NCI-H526 (cell line): ENCODE measurements at regions not wholly inside any gene's neighbourhood (a gene's known extent, or its start where the extent isn't known, plus 50 kb on each side); places are given as distances from the start of the nearest gene placed in this dataset.

Experiments used
- DNase-seq, 2 experiments: peaks; one replicate each; lab custom pipeline; 2025; lab: John Stamatoyannopoulos, UW

DNA sequence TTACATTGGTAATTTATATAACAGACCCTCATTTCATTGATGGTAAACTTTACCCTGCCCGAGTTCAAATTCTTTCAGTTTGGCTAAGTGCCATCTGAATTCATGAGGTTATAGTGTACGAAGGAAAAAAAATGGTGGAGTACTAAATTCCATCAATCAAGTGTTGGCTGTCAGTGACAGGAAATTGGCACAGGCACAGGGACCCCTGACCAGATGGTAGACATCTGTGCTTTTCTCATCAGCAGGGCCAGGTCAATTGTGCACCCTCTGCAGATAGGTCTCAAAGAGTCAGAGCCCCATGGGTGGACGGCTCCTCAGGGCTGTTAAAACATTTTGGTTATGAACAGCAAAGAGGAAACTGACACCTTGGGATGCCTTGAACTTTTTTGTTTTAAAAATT is 439.2 kb downstream of the SETBP1 start:
- no peak for DNase-seq

DNA sequence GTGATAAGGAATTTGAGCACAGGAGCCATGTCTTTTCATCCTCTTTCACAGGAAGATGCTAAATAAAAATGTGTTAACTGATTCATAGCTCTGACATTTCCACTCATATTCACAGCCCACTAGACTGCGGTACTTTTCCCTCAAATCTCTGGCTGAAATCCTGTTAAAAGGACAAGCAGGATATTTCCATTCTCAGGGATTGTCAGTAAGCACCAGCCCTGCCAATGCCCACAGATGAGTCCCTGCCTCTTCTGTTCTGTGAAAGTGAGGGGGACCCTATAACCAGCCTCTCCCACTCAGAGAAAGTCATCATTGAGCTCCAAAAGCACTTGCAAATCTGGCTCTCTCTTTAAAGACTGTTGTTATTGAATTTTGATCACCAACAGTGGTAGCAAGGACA is 440.5 kb downstream of the SETBP1 start:
- no peak for DNase-seq

DNA sequence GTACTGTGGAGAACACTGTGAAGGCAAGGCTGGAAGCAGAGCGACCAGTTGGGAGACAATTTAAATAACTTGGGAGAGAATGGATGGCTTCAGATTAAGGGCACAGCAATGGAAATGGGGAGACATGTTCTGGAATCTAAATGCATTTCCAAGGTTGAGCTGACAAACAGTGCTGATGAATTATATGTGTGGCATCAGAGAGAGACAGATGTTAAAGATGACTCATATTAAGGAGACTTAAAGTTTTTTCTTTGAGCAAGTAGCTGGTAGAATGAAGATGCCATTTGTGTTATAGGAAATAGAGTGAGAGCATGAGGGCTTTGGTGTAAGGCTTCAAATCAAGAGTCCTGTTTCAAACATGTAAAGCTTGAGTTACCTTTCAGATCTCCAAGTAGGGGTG is 441.8 kb downstream of the SETBP1 start:
- DNase-seq, result no peak

DNA sequence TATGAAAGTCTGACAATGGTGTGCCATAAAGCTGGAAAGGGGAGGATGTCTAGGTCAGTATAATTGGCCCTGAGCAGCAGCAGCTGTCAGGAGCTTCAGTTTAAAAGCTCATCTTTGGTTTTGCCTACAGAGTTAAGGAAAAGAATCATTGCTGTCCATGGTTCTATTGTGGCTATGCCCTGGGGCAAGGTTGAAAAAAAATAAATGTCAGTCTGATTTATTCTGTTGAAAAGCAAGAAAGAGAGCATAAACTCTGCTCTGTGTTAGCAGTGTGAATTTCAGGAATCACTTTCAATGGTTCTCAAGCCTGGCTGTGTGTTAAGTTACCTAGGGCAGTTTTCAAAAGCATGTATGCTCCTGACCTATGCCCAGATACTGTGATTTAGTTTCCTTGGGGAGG is 446.7 kb downstream of the SETBP1 start:
- no peak for DNase-seq

DNA sequence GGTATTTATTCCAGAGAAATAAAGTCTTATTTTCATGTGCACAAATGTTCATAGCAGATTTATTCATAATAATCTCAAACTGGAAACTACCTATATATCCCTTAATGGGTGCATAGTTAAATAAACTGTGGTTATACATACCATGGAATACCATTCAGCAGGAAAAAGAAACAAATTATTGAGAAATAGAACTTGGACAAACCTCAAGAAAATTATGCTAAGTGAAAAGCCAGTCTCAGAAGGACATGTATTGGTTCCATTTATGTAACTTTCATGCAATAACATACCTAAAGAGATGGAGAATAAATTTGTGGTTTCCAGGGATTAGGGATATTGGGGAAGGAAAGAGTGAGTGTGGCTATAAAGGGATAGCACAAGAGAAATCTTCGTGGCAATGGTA is 452.6 kb downstream of the SETBP1 start:
- DNase-seq, result no peak

DNA sequence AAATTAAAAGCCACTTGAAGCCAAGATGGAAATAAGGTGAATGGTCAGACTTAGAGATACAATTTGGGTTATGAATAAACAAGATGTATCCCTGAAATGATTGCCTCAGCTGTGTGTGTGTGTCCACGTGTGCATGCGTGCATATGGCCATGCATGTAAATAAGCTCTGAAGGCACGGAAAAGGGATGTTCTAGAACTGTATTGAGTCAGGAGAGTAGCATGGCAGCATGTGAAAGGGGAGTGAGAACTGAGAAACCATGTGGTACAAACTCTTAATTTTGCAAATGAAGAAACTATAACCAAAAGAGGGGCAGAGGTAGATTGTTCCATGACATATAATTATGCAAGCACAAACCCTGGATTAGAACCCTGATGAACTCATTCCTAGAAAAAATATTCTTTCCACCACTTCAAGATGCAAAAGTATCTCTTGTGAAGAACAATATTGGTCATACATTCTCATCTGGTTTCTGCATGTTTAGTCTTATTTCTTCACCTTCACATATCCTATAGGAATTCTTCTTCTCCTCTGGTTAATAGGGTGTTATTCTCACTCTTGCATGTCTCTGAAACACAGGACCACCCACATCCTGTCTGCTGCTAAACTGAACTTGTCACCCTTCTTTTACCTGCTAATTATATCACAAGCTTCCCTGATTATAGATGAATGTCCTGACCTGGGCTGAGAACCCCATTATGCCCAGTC is 455.8 kb downstream of the SETBP1 start:
- no peak for DNase-seq

DNA sequence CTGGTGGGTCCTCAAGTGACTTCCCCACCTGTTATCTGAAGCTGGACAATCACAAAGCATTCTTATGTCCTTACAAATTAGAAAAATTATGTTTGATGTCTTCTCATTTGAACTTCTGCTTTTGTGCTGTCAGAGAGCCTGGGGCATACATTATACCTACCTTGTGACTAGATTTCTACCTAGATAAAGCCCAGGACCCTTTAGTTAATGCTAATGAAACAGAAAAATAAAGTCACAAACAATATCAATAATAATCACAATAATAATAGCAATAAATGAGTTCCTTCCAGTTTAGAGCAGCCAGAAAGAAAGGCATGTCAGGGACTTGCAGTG is 456.4 kb downstream of the SETBP1 start:
- no peak for DNase-seq

DNA sequence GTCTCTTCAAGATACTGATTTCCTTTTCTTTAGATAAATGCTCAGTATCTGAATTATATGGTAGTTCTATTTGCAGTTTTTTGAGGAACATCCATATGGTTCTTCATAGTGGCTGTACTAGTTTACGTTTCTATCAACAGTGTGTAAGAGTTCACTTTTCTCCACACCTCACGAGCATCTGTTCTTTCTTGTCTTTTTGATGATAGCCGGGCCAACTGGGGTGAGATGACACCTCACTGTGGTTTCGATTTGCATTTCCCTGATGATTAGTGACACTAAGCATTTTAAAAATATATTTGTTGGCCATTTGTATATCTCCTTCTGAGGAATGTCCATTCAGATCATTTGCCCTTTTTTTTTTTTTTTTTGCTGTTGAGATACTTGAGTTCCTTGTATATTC is 458.8 kb downstream of the SETBP1 start:
- DNase-seq, result no peak

DNA sequence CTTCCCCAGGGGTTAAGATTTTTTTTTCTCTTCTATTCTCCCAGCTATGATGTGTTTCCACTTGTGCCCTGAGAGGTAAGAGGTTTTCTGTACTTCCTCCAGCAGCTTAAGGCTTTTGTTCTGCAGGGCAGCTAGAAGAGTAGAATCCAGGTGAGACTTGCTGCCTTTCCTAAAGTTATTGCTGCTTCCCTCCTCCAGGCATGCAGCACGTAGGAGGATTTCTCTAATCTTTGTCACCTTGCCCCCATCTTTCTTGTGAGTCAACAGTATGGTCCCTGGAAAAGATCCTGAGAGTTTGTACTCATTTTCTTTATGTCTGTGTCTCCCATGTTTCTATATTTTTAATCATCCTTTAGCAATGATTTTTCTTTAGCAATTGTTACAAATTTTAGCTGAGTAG is 462.2 kb downstream of the SETBP1 start:
- DNase-seq, result no peak

DNA sequence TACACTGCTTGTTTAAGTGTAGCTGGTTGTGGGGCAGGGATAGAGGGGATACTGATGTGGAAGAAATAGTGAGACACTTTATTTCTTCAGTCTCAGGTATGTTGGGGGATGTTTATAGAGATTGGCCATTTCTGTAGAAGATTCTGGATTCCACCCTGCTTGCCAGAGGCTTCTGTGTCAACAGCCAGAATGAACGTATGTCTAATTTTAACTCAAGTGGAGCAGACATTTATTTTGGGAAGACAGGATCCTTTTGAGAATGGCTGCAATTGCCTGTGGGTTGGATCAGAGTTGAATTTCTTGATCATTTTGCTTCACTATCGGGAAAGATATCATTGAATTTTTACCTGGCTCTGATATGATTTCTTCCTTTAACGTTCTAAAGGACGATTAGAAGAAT is 465.6 kb upstream of the SLC14A2 start:
- no peak for DNase-seq

DNA sequence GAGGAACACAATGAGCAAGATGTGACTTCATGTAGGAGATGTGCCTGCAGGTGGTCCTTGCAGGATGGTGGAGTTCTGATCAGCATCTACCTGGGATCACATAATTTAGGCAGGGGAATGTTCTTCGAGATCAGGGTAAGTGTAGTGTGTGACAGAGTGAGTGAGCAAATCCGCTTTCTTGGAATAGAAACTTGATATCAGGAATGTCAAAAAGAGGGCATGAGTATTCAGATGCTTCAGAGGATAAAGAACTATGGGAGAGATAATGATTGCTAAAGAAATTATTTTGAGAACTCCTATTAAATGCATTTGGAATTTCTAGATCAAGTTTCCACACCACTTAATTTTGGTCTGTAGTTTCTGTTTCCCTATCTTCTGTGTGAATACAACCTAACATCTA is 463.6 kb upstream of the SLC14A2 start:
- DNase-seq, result no peak

DNA sequence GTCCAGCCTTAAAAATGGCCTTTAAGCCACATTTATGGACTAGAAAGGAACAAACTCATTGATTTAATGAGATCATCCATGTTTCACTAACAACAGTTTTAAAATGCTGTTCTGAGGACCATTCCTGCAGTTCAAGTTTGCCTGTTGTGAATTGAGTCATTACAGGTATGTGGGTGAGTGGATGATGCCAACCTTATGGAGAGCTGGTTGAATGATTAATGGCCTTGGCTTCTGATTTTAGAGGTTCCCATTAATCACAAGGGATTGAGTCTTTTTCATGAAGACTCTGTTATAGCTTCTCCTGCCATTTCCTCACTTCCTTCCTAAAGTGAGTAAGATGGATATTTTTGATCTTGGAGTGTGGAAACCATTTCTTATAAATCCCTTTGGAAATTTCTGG is 459.8 kb upstream of the SLC14A2 start:
- DNase-seq, result no peak

DNA sequence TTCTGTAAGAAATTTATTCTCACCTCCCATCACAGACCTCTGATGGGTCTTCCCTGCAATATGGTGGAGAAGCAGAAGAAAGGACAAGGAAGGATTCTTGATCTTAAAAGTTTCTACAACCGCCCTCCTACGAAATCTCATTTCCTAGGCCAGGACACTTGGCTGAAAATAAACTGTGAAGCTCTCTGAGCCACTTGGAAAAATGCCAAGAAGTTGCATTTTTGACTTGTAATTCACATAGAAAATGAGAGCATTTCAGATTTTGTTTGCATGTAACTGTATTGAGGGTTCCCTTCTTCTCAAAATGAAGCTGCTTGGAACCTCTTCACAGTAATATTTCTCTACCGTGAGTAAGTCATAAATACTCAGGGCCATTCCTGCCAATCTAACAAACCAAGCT is 458.3 kb upstream of the SLC14A2 start:
- DNase-seq, result no peak

DNA sequence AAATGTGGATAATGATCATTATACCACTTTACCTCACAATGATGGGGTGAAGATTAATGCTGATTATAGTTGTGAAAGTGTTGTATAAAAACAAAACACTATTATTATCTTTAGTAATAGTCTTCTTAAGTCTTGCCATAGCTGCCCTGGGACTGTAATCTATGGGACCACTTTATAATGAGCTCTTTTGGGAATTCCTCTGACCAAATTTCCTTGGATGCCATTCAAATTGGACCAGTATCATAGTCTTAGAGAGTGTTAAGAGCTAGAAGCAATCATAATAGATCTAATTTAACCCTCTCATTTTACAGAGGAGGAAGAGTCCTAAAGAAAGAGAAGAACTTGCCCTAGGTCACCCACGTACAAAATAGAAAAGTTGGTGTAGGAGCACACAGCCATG is 457.7 kb upstream of the SLC14A2 start:
- DNase-seq, result no peak

DNA sequence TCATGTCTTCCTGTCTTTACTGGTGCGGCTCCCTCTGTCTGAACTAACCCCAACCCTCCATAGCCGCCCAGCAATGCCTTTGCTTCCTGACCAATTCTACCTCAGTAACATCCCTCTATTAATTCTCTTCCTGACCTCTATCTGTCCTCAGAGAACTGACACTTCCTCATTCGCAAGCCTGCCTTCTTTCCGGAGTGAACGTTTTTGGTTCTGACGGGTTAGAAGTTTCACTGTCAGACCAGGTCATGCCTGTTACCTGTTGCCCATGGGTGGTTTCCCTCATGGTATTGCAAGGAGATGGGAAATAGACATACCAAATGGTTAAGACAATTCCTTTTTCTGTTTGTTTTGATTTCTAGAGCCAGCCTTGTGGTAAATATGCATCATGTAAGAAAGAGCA is 453.4 kb upstream of the SLC14A2 start:
- DNase-seq, result no peak

DNA sequence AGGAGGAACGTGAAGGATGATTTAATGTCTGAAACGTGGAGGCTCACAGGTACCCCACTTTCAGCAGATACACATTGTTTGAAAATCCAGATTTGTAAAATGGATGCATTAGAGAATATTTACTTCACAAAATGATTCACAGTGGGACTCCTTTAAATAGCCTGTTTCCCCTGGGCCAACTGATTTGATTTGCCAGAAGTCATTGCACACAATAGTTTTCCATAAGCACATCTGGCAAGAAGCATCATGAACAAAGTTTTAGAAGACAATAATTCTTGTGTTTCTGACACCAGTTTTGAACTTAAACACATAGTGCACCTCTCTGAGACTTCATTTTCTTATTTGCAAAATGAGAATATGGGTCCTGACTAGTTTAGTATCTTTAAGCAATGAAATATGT is 451.4 kb upstream of the SLC14A2 start:
- DNase-seq, result no peak

DNA sequence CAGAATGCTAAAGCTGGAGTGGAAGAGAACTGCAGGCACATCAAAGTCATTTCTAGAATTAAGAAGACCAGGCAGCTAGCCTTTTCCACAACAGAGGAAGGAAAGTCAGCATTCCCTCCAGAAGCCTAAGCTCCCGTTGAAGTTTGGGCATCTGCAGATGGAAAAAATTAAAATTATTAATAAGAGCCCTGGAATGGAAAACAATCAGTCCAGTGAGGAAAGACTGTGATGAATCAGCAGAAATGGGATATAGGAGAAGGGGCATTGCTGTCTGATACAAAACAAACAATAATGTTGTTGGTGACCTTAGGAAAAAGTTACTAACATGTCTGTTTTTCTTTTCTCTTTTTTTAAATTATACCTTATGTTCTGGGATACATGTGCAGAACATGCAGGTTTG is 450.7 kb upstream of the SLC14A2 start:
- DNase-seq, result no peak

DNA sequence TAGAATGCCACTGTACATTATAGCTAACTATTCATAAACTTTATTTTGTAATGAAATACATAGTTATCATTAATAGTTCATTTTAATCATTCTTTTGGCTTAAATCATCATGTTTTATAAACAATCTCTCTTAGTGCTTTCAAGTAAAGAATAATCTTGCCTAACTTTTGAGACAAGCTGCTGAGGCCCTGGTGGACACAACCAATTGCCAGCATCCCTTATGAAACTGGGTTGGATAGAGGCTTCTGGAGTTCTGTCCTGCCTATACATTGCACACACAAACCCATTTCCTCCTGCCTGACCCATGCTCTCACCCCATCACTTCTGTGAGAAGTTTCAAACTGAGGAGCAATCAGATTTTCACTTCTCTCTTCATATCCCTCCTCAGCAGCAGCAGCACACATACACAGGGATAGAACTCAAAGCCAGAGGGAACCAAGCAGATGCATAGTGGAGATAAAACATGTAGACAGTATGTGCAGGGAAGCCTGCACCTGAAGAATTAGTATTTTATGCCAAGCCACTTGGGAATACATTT is 450.0 kb upstream of the SLC14A2 start:
- DNase-seq, result no peak

DNA sequence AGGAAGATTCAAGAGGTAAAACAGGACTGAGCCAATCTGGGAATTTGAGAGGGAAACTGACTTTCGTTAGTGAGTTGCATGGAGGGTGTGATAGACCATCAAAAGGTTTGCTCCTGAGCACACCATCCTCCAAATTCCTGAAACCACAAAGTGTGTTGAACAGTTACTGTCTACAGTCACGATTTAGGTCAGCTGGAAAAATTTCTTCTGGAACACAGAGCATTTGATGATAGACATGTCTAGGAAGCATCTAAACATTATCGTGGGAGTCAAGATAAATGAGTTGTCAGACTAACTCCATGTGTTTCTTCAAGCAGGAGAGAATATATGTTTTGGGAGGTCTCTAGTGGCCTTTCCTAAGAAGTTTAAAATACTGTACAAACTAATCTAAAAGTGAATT is 449.4 kb upstream of the SLC14A2 start:
- no peak for DNase-seq

DNA sequence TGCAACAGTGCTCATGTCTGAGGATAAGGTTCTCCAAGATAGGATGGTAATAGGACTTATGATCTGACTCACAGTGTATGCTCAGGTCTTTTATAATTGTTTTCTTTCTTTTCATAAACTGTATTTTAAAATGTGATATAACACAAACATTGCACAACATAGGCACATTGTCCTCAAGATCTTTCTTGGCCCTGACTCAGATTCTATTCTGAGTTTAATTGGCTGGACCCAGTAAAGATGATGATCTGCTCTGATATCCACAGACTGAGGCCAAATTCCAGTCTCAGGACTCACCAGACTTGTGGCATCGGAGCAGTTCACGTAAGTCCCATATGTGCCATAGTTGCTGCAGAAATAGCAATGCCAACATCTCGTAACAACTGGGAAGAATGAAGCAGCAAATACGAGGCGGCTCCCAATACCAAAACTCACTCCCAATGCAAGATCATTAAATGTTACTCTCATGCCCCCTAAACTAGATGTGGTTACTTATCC is 448.9 kb upstream of the SLC14A2 start:
- no peak for DNase-seq

DNA sequence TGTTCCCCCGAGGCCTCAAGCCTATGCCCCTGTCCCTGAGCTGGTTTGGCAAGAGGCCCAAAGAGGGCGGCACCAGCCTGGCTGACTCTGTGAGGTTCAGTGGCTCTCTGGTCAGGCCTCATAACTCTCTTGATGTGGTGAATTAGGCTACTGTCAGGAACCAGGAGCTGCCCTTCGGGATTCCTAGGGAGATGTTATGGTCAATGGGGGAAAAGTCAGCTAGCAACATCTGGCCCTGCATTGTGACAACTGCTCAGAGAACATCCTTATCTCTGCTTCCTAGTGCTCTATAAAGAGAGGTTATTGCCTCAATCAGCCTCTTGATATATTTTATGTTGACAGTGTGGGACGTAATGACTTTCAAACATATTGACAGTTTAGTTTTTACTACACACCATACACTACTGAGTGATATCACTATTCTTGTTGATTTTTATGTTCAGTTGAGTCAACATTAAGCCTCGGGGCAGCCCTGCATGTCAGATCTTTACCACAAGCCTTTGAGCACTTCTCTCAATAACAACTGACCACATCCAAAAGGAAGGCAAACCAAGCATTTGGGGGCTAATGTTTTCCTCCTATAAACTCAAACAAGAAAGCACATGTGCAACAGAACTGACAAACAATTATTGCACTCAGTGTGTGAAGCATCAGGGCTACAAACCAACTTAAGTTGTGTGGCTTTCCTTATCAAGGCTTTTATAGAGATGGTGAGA is 448.3 kb upstream of the SLC14A2 start:
- no peak for DNase-seq

DNA sequence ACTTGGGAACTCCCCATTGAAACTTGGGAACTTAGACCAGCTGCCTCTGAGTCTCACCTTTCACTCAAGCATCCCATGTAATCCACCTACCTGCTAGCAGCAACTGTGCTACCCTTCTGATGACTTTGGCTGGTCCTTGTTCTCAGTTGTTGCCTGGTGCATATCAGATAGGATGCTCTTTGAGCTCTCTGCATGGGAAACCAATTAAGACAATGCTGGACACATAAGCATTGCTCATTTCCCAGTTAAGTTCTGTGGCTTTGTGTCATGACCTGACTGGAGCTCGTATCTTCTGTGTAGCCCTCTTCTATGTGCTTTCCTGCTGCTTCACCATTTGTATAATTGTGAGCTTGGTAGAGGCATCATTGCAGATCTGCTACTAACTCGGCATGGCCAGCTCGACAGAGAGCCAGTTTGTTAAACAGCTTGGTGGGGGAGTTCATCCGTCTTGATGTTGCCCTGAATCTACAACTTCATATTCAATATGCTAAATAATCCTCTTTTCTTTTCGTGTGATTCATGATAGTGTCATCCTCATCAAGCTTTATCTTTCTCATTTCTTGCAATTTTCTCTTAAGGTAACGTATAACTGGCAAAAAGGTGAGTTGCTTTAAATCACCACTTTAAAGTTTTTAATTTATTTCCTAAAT is 447.5 kb upstream of the SLC14A2 start:
- no peak for DNase-seq
